Naive thymus-derived CD8-positive, alpha-beta T cell (primary cell): ENCODE measurements at regions not wholly inside any gene's neighbourhood (a gene's known extent, or its start where the extent isn't known, plus 50 kb on each side); places are given as distances from the start of the nearest gene placed in this dataset.

Experiments
- ATAC-seq, 2 donors: fragments of 150-1000 bp; cut with Tn5 transposase in 1 of 2; sonication (Bioruptor Pico), chemical (Tn5 transposase) in 1 of 2; 1 replicate in 1 of 2; 2 replicates in 1 of 2; pipeline ENCODE4 v1.10.0; 2021; ENCODE audit warnings: mild to moderate bottlenecking in 2 of 2, moderate library complexity in 2 of 2
- POLR2A ChIA-PET: fragments of 350-600 bp; sonication (Branson Sonifier 250); formaldehyde crosslinking; loops from one replicate; lab custom pipeline; 2021; ENCODE audit warnings: antibody characterized with exemption; lab: Charles Lee
- DNase-seq, 10 donors: peaks; one replicate each; pipeline versions ENCODE4 v3.0.0 to v3.0.0-alpha.2; 2020 to 2022
- H3K27ac Mint-ChIP-seq, 10 donors: one replicate each; pipeline ENCODE4 v1.8.0; 2020 to 2022; ENCODE audit warnings: mild to moderate bottlenecking in 10 of 10, mixed read lengths in 10 of 10, moderate library complexity in 4 of 10, inconsistent platforms in 1 of 10
- H3K27me3 Mint-ChIP-seq, 5 donors: one replicate each; pipeline ENCODE4 v1.8.0; 2021 to 2022; ENCODE audit warnings: mixed read lengths in 5 of 5
- H3K36me3 Mint-ChIP-seq, 3 donors: one replicate each; pipeline ENCODE4 v1.8.0; 2020 to 2022; ENCODE audit warnings: mixed read lengths in 3 of 3, mild to moderate bottlenecking in 2 of 3, inconsistent platforms in 1 of 3
- H3K4me1 Mint-ChIP-seq, 4 donors: one replicate each; pipeline ENCODE4 v1.8.0; 2021 to 2022; ENCODE audit warnings: mixed read lengths in 4 of 4
- H3K4me3 Mint-ChIP-seq, 10 donors: one replicate each; pipeline ENCODE4 v1.8.0; 2020 to 2022; ENCODE audit warnings: mild to moderate bottlenecking in 10 of 10, mixed read lengths in 10 of 10, moderate library complexity in 6 of 10, inconsistent platforms in 1 of 10
- H3K9me3 Mint-ChIP-seq, 9 donors: one replicate each; pipeline ENCODE4 v1.8.0; 2020 to 2022; ENCODE audit warnings: mixed read lengths in 9 of 9, mild to moderate bottlenecking in 3 of 9, inconsistent platforms in 1 of 9, moderate library complexity in 1 of 9

DNA sequence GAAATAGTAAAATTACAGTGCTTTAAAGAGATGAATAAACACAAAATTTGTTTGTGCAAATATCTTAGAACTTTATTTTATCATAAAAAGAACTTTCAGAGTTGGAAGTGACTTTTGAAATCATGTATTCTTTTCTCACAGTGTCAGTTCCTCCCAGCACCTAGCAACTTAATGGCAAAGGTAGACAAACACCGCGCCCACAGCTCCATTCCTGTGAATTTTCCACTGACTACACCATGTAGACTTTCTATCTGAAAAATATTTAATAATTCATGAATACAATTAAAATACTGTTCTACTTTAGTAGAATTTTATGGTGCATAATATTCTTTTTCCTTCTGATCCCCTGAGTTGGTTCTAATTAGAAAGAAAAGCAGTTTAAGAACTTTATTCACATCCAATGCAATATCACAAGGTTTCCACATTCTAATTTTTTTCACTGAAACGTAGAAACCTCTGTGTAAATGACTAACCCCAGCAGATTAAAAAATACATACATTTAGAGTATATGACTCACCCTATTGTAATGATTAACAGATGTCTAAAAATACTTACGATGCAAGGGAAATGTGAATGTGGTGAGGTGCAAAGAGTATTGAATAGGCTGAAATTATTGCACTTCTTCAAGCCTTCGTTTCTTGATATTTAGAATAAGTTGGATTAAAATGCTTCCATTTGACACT, 218.2 kb upstream of the CCDC179 start:
- no peak overlapping the region for H3K4me3 Mint-ChIP-seq
- no peaks in the 10 kb centered on the region for H3K36me3 Mint-ChIP-seq
- no peaks in the 10 kb centered on the region for H3K27me3 Mint-ChIP-seq
- DNase-seq: no peak
- POLR2A ChIA-PET: no interaction called here
- no peak for ATAC-seq
- H3K27ac Mint-ChIP-seq: no peak overlapping the region
- no peaks in the 10 kb centered on the region for H3K4me1 Mint-ChIP-seq
- H3K9me3 Mint-ChIP-seq: peaks cover 0 to under 1% (median 0%) of the 10 kb centered on the region in 9 donors

DNA sequence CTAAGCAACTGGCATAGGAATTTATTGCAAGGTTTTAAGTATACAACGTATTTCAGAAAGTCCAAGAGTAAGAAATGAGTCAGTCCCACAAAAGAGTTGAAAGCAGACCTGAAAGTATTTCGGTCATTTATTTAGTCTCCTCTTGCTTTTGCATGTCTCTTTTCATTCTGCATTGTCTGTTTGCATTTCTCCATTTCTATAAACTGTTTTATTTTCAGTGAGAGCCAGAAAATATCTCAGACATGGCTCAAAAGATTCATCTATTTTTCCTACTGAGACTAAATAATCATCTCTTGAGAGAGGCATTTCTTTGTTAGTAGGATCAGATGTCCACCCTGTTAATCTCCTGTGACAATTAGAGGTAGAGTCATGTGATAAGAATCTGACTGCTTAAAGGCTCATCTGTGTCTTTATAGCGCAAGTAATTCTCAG, 219.1 kb upstream of the CCDC179 start:
- DNase-seq (no peak), ATAC-seq (no peak)
- Mint-ChIP-seq H3K27ac (no peak overlapping the region), H3K36me3 (no peaks in the 10 kb centered on the region), H3K9me3 (no peaks in the 10 kb centered on the region), H3K4me1 (no peaks in the 10 kb centered on the region), H3K27me3 (no peaks in the 10 kb centered on the region), H3K4me3 (no peak overlapping the region)
- POLR2A ChIA-PET: no interaction called here

DNA sequence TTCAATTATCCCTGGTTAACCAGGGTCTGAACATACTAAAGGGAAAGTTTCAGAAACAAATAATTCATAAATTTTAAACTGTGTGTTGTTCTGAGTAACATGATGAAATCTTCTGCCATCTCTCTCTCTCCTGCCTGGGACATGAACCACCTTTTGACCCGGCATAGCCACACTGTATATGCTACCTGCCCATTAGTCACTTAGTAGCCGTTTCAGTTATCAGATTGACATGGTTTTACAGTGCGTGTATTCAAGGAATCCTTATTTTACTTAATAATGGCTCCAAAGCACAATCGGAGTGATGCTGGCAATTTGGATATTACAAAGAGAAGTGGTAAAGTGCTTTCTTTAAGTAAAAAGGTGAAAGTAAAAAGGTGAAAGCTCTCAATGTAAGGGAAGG, 227.1 kb upstream of the CCDC179 start:
- no peaks in the 10 kb centered on the region for H3K27me3 Mint-ChIP-seq
- H3K4me3 Mint-ChIP-seq: no peak overlapping the region
- peaks cover 0 to 4% (median 0%) of the 10 kb centered on the region in 9 donors for H3K9me3 Mint-ChIP-seq
- no peak for DNase-seq
- H3K4me1 Mint-ChIP-seq: no peaks in the 10 kb centered on the region
- POLR2A ChIA-PET: no interaction called here
- ATAC-seq: no peak
- H3K27ac Mint-ChIP-seq: no peak overlapping the region
- no peaks in the 10 kb centered on the region for H3K36me3 Mint-ChIP-seq

DNA sequence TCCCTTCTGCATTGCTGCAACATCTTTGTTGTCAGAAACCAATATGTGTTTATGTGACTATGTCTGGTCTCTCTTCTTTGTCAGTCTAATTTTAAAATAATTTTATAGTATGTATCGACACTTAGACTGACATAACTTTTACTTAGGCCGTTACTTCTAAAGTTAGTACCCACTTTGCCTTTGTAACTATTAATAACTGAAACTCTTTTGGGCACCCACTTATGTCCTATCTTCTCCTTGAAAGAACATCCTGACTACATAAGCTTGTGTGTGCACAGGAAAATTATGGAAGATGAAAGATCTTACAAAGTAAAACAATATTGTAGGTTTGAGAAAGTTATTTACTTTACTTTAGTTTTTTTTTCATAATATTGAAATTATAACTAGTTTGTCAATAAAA, 230.4 kb upstream of the CCDC179 start:
- H3K27me3 Mint-ChIP-seq: no peaks in the 10 kb centered on the region
- POLR2A ChIA-PET: no interaction called here
- DNase-seq: no peak
- H3K36me3 Mint-ChIP-seq: no peaks in the 10 kb centered on the region
- H3K4me1 Mint-ChIP-seq: peaks cover 0 to 4% (median 0%) of the 10 kb centered on the region in 4 donors
- H3K27ac Mint-ChIP-seq: no peak overlapping the region
- peaks cover 0 to 2% (median 0%) of the 10 kb centered on the region in 9 donors for H3K9me3 Mint-ChIP-seq
- ATAC-seq: no peak
- no peak overlapping the region for H3K4me3 Mint-ChIP-seq

DNA sequence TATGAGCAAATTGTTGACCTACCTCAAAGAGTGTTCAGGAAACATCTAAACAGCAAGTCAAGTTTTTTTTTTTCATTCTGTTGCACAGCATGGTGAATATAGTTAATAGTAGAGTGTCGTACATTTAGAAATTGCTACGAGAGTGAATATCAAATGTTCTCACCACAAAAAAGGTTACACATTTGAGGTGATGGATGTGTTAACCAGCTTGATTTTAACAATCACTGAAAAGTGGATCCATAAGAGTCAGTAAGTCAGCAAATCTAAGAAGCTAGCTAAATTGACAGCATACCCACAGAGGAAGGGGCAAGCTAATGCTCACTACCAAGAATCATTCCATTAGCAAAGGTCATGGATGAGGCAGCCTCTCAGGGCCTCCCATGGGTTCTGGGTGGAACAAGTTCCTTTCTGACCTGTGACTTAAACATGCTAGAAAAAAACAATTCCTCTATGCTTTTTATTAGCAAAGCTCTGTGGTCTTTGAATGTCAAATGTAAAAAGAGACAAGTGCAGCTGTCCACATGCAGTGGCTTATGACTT, 235.4 kb upstream of the CCDC179 start:
- ATAC-seq (no peak), DNase-seq (no peak)
- H3K27me3 Mint-ChIP-seq: no peaks in the 10 kb centered on the region
- peaks cover 0 to 2% (median 0%) of the 10 kb centered on the region in 3 donors for H3K36me3 Mint-ChIP-seq
- no peak overlapping the region for H3K4me3 Mint-ChIP-seq
- POLR2A ChIA-PET: no interaction called here
- peaks cover 0 to 4% (median 0%) of the 10 kb centered on the region in 9 donors for H3K9me3 Mint-ChIP-seq
- H3K4me1 Mint-ChIP-seq: peaks cover 0 to 5% (median 1%) of the 10 kb centered on the region in 4 donors
- H3K27ac Mint-ChIP-seq: no peak overlapping the region

DNA sequence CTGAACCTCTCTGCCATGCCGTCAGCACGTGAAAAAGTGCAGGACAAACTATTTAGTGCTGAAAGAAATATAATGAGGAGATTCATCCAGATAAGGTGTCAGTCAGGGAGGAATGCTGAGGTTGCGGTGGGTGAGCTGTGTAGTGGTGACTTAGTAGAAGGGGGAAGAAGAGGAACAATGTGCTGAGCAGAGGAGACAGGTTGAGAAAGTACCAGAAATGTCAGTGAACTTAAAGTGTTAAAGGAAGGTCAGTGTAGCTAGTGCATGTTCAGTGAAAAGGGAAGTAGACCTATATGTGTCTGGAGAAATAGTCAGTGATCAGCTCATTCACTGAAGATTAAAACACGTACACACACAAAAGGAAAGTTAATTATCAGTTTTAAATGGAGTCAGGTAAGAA, 237.6 kb upstream of the CCDC179 start:
- H3K27ac Mint-ChIP-seq: no peak overlapping the region
- ATAC-seq: no peak
- peaks cover 0 to 5% (median 1%) of the 10 kb centered on the region in 4 donors for H3K4me1 Mint-ChIP-seq
- no peaks in the 10 kb centered on the region for H3K27me3 Mint-ChIP-seq
- DNase-seq: no peak
- POLR2A ChIA-PET: no interaction called here
- H3K9me3 Mint-ChIP-seq: peaks cover 0 to 4% (median 0%) of the 10 kb centered on the region in 9 donors
- no peak overlapping the region for H3K4me3 Mint-ChIP-seq
- H3K36me3 Mint-ChIP-seq: peaks cover 0 to 2% (median 0%) of the 10 kb centered on the region in 3 donors

DNA sequence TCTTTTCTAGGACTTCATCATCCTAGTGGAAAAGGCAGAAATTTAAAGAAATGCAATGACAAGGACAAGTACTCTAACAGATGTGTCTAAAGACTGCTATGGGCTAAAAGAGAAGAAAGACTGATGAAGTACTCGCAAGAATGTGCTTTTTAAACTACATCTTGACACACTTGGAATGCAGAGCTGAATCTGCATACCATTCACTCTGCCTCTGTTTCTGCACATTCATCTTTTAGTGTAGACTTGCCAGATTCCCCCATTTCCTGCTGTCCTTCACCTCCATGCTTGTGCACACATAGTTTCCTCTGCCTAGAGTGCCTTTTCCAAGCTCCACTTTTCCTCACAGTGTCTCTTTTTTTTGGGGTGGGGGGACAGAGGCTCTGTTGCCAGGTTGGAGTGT, 239.0 kb upstream of the CCDC179 start:
- peaks cover 0 to 4% (median 0%) of the 10 kb centered on the region in 9 donors for H3K9me3 Mint-ChIP-seq
- H3K27me3 Mint-ChIP-seq: no peaks in the 10 kb centered on the region
- H3K4me3 Mint-ChIP-seq: peak overlapping the region in 1 of 10 donors; percentile 12
- H3K27ac Mint-ChIP-seq: no peak overlapping the region
- DNase-seq (no peak), ATAC-seq (no peak)
- H3K36me3 Mint-ChIP-seq: peaks cover 0 to 5% (median 2%) of the 10 kb centered on the region in 3 donors
- POLR2A ChIA-PET: no interaction called here
- peaks cover 0 to 5% (median 1%) of the 10 kb centered on the region in 4 donors for H3K4me1 Mint-ChIP-seq

DNA sequence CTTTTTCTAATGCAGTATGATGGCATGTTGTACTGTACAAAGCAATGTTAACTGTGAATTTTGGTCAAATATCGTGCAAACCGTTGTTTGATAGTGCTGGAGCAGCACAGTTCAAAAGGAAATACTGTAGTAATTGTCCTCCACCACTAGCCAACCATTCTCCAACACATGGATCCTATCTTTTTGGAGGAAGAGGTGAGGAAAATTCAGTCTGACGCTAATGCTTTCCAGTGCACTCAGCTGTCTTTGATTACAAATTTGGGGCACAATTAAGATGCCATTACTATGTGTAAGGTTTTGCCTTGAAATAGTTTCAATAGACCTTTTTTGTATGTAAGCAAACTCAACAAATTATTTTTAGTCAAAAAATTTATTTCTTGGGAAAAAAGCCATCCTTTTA, 240.5 kb upstream of the CCDC179 start:
- DNase-seq (no peak), ATAC-seq (no peak)
- no peaks in the 10 kb centered on the region for H3K27me3 Mint-ChIP-seq
- peaks cover 0 to 4% (median 0%) of the 10 kb centered on the region in 9 donors for H3K9me3 Mint-ChIP-seq
- peaks cover 0 to 2% (median under 1%) of the 10 kb centered on the region in 4 donors for H3K4me1 Mint-ChIP-seq
- H3K27ac Mint-ChIP-seq: no peak overlapping the region
- H3K4me3 Mint-ChIP-seq: no peak overlapping the region
- H3K36me3 Mint-ChIP-seq: peaks cover 0 to 5% (median 2%) of the 10 kb centered on the region in 3 donors
- POLR2A ChIA-PET: no interaction called here

DNA sequence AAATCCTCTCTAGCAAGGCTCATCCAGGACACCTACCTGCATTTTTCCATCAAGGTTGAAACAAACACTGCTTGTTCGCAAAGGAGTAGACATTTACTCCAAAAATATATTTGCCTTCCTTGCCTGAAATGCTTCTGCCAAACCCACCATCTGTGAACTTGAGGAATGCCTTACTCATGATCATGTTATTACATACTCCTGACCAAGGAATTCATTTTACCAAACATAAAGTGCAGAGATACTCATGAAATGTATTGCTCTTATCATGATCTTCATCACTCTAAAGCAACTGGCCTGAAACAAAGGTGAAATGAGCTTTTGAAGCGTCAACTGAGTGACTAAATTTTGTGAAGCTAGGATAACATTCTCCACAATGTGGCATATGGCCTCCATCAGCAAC, 243.1 kb upstream of the CCDC179 start:
- no peak for DNase-seq
- Mint-ChIP-seq H3K9me3 (peaks cover 0 to 4% (median 0%) of the 10 kb centered on the region in 9 donors), H3K27ac (no peak overlapping the region), H3K36me3 (peaks cover 0 to 5% (median 2%) of the 10 kb centered on the region in 3 donors), H3K27me3 (no peaks in the 10 kb centered on the region), H3K4me1 (no peaks in the 10 kb centered on the region), H3K4me3 (no peak overlapping the region)
- POLR2A ChIA-PET: no interaction called here
- no peak for ATAC-seq

DNA sequence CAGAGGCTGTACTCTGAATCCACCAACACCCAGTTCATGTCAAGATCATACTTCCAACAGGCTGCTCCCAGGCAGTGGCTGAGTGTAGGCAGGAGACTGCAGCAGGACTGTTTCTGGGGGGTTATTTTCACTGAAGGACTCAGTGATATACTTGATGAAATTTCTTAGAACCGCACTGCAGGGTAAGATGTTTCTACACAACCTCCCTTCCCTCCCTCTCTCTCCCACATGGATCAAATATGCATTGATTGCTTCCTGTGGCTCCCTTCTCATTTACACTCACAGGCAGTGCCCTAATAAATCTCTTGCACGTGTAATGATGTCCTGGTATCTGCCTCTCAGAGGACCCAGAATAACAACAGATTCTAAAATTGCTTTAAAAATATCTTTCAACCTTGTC, 251.3 kb upstream of the CCDC179 start:
- H3K36me3 Mint-ChIP-seq: peaks cover 0 to 2% (median 1%) of the 10 kb centered on the region in 3 donors
- no peak for ATAC-seq
- no peak overlapping the region for H3K4me3 Mint-ChIP-seq
- no peaks in the 10 kb centered on the region for H3K4me1 Mint-ChIP-seq
- H3K9me3 Mint-ChIP-seq: peaks cover 0 to 8% (median 2%) of the 10 kb centered on the region in 9 donors
- no peaks in the 10 kb centered on the region for H3K27me3 Mint-ChIP-seq
- no peak for DNase-seq
- no peak overlapping the region for H3K27ac Mint-ChIP-seq
- POLR2A ChIA-PET: no interaction called here

DNA sequence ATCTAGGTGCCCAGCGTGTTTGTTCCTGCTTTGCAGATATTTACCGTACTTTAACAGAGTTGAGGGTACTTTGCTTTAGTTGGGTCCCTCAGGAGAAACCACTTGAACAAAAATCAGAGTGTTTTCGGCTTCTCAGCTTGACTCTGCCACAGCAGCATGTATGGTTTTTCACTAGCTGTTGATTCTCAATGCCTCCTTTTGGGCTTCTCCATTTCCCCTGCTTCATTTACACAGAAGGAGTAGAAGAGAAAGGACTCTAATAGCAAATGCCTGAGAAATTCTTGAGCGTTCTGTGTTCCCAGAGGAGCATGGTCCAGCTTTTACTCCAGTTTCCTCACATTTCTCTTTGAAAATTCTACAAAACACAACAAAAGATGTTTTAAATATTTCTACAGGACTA, 252.1 kb upstream of the CCDC179 start:
- DNase-seq (no peak), ATAC-seq (no peak)
- H3K4me1 Mint-ChIP-seq: no peaks in the 10 kb centered on the region
- H3K27ac Mint-ChIP-seq: no peak overlapping the region
- POLR2A ChIA-PET: no interaction called here
- H3K4me3 Mint-ChIP-seq: no peak overlapping the region
- H3K9me3 Mint-ChIP-seq: peaks cover 0 to 15% (median 8%) of the 10 kb centered on the region in 9 donors
- H3K27me3 Mint-ChIP-seq: no peaks in the 10 kb centered on the region
- H3K36me3 Mint-ChIP-seq: peaks cover 0 to 8% (median 6%) of the 10 kb centered on the region in 3 donors

DNA sequence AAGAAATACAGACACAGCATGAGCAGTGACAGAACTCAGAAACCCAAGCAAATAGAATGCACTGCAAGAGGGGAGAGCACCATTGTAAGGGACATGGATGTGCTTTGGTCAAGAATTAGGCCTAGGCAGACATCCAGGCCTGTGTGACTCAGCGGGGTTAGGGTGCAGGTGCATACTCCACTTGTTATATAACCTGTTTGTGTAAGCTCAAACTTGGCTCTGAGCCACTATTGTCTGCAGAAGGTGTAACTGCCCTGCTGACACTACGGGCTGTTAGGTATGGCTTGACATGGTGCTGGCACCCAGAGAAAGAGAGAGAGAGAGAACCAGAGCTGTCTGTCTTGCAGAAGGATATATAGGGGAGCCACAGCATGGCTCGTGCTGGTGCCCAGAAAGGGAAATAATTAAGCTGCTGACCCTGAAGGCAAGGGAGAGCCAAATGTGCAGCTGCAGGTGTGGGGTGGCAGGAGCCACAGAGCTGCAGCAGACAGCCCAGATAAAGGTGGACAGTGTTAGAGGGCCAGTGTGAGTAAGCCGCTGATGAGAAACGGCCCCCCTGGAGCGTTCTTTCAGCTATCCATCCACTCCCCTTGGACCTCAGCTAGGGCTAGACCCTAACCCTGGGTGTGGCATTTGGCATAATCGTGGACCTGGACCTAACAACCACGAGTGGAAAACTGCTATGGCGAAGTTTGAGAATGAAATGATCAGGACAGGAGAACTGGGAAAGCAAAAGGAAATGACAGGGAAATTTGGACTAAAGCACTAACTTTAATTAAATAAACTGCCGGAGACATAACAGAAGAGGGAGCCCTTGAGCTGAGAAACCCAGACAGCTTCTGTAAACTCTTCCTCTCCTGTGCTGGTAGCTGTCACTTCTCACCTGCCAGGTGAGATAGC, 253.0 kb upstream of the CCDC179 start:
- POLR2A ChIA-PET: no interaction called here
- no peak overlapping the region for H3K27ac Mint-ChIP-seq
- H3K27me3 Mint-ChIP-seq: no peaks in the 10 kb centered on the region
- no peak overlapping the region for H3K4me3 Mint-ChIP-seq
- H3K36me3 Mint-ChIP-seq: peaks cover 0 to 10% (median 6%) of the 10 kb centered on the region in 3 donors
- DNase-seq: no peak
- ATAC-seq: no peak
- no peaks in the 10 kb centered on the region for H3K4me1 Mint-ChIP-seq
- H3K9me3 Mint-ChIP-seq: peaks cover 0 to 18% (median 9%) of the 10 kb centered on the region in 9 donors

DNA sequence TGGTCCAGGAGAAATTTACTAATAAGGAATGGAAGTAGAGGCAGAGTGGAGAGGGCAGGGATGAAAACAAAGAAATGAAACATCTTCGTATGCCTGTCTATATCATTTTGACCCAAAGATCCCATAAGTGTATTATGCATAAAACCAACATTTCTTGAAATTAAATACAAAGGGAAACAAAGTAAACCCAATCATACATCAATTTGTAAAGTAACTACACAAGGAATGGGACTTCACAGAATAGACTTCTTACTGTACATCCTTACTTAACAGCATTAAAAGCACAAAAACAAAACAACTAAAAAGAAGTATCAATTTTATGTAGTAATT, 253.6 kb upstream of the CCDC179 start:
- no peak for ATAC-seq
- H3K36me3 Mint-ChIP-seq: peaks cover 0 to 10% (median 6%) of the 10 kb centered on the region in 3 donors
- peaks cover 0 to 18% (median 9%) of the 10 kb centered on the region in 9 donors for H3K9me3 Mint-ChIP-seq
- no peaks in the 10 kb centered on the region for H3K27me3 Mint-ChIP-seq
- H3K4me1 Mint-ChIP-seq: no peaks in the 10 kb centered on the region
- DNase-seq: no peak
- POLR2A ChIA-PET: no interaction called here
- no peak overlapping the region for H3K4me3 Mint-ChIP-seq
- H3K27ac Mint-ChIP-seq: no peak overlapping the region
